Retinal pigment epithelial cell (primary cell): ENCODE measurements at regions not wholly inside any gene's neighbourhood (a gene's known extent, or its start where the extent isn't known, plus 50 kb on each side); places are given as distances from the start of the nearest gene placed in this dataset.
A peak's percentile ranks its signal among the peaks of the same experiment; 100 is the strongest.

Experiments used
- DNase-seq: peaks from one replicate; pipeline ENCODE4 v3.0.0-alpha.2; 2010; ENCODE audit warnings: low read depth
- H3K4me3 ChIP-seq: 2 replicates; pipeline ENCODE4 v1.5.1; 2011; ENCODE audit warnings: mild to moderate bottlenecking, low read length, control low read depth, moderate library complexity
- CTCF ChIP-seq: conservative IDR thresholded peaks from 2 replicates; pipeline ENCODE4 v1.5.1; 2011; ENCODE audit warnings: low read depth, low read length, control low read depth, inconsistent platforms

- no peak overlapping the region for H3K4me3 ChIP-seq
- DNase-seq = no peak
- no peak for TF ChIP-seq CTCF
Measured at GRCh38 chr3:104168386-104168785, 1198.3 kb upstream of the ALCAM start.

GRCh38 chr3:104175696-104176095 lies 1191.0 kb upstream of the ALCAM start:
- DNase-seq = no peak
- TF ChIP-seq CTCF = no peak
- H3K4me3 ChIP-seq = no peak overlapping the region

- H3K4me3 ChIP-seq = no peak overlapping the region
- no peak for DNase-seq
- TF ChIP-seq CTCF = no peak
Measured at GRCh38 chr3:104176706-104177105, 1190.0 kb upstream of the ALCAM start.

- no peak for TF ChIP-seq CTCF
Measured at GRCh38 chr3:104178680-104179079, 1188.0 kb upstream of the ALCAM start.

GRCh38 chr3:104180906-104181305 lies 1185.8 kb upstream of the ALCAM start:
- no peak for TF ChIP-seq CTCF
- DNase-seq = no peak
- no peak overlapping the region for H3K4me3 ChIP-seq

More at GRCh38 chr3:104178680-104179079, 1188.0 kb upstream of the ALCAM start:
- DNase-seq = no peak
- H3K4me3 ChIP-seq = no peak overlapping the region

GRCh38 chr3:104190681-104191080 lies 1176.0 kb upstream of the ALCAM start:
- DNase-seq = peak; percentile 2
- no peak overlapping the region for H3K4me3 ChIP-seq
- no peak for TF ChIP-seq CTCF

GRCh38 chr3:104198131-104198530 lies 1168.6 kb upstream of the ALCAM start:
- no peak for TF ChIP-seq CTCF
- peak; percentile 86 for DNase-seq
- no peak overlapping the region for H3K4me3 ChIP-seq
